HG03135 (cell line): ENCODE measurements at regions not wholly inside any gene's neighbourhood (a gene's known extent, or its start where the extent isn't known, plus 50 kb on each side); places are given as distances from the start of the nearest gene placed in this dataset.

Experiments
- ATAC-seq: cut with Tn5 transposase; IDR thresholded peaks from one replicate; pipeline ENCODE4 v1.9.1; 2021; ENCODE audit warnings: mild to moderate bottlenecking, moderate library complexity; ENCODE audit not compliant: unreplicated experiment

DNA sequence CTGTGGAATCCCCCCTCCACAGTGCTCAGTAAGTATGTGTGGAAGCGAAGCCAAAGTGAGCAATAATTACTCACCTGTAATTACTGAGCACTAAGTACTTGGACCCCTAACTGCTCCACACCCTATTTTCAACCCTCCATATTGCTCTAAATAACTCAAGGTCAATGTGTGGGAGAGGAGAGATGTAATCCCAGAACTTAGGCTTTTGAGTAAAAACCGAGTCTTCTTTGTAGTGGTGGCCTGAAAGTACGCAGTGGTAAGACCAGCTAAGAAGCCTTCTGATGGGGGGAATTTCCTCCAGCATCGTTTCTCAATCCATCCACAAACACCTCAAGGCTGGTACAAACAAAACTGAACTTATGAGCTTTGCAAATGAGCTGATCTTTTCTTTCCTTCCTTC, 551.6 kb downstream of the ZEB2 start:
- no peak for ATAC-seq

DNA sequence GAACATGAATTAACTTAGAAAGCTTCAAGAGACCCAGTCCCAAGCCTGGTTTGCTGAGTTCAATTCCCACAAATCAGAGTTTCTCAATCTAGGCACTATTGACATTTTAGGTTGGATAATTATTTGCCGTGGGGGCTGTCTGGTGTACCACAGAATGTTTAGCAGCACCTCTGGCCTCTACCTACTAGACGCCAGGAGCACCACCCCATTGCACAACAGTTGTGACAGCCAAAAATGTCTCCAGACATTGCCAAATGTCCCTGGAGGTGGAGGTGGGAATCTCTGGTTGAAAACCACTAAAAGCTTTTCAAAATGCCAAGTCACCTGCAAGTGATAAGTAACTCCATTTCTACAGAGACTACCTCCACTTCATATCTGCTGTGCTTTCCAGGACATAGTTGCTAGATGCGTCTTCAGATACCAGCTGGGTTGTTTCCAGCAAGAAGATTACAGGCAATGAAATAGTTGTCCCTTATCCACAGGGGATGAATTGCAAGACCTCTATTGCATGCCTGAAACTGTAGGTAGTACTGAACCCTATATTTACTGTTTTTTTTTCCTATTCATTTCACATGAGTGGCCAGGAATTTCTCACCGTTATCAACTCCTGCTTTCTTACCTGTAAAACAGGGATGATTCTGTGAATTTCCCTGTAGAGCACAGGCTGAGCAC, 554.3 kb downstream of the ZEB2 start:
- ATAC-seq = no peak

DNA sequence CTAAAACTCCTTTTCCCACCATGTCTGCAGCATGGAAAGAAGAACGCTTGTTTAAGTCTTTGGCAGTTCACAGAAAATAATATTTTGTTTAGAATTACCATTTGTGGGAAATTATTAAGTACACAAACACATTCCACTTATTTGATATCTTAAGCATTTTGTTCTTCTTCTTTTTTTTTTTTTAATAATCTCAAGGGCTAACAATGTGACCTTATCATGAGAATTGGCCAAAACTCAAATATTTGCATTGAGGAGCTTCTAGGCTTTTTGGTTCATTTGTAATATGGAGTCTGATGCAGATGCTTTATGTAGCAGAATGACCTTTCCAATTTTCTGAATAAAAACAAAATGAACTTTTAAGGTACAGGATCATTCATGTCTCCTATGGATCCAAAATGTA, 555.0 kb downstream of the ZEB2 start:
- ATAC-seq = no peak

DNA sequence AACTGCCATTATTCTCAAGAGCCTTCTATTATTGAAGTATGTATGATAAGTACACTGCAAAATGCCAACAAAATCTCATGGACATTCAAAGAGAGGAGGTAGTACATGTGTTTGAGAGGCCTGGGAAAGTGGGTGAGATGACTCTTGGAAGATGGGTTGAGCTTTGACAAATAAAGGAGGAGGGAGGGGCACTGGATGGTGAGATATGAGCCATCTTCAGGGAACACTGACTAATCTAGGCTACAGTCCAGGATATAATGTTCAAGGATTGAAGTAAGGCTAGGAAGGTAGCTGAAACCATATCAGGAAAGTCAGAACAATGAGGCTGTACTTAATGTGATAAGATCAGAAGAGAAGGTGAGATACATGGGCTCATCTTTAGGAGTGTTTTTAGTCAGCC, 559.7 kb downstream of the ZEB2 start:
- ATAC-seq = no peak

DNA sequence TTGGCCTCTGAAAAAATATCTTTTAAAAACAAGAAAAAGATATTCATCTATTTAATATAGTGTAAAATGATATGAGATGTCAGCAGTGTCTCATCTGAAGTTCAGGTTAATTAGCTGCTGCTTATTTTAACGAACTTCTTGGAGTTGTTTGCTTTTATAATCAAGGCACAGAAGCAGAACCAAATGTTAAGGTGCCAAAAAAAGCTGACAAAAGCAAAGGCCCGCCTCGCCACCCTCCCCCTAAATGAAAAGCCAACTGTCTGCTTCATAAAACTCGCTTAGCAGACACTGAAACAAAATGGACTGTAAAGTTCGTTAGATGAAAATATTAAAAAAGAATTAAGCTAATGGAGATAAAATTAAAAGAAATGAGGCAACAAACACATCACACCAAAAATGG, 562.6 kb downstream of the ZEB2 start:
- no peak for ATAC-seq

DNA sequence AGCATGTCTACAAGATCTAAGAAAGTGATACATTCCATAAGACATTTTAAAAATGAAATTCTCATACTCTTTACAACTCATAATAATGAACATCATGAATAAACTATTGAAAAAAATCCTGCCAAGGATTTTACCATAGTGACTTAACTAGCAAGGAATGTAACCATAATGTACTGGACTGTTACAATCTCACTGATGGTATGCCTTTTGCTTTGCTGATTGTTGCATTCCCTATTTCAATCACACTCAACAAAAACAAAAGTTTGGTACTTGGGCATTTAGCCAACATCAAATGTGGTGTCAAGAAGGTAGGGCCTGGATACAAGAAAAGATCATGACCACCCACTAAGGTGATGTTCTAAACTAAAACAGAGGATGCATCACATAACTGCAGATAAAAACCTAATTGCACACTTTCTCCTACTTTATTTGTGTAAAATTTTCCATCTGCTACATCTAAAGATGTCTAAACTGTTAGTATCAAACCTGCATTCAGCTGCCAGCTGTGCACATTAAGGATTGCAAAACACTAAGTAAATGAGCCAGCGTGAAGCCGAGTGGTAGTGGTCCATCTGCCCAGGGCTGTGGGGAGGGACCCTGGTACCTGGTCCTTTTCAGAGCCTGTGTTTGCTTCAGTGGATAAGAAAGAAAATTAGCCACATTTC, 564.4 kb downstream of the ZEB2 start:
- ATAC-seq = no peak

DNA sequence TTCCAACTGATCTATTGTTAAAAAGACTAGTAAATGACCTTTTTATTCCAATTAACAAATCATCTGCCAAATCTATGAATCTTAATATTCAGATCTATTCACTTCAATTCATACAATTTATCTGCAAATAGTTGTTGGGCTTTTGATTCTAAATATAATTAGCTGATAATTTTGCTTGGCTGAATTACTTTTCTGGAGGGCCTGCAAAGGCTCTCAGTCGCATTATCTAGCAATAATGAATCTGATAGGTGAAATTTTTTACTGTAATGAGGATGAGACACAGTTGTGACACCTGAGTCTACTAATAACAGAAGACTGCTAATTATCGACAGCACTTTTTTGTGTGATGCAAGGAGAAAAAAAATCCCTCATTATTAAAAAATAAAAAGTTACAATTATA, 565.1 kb downstream of the ZEB2 start:
- ATAC-seq = no peak

DNA sequence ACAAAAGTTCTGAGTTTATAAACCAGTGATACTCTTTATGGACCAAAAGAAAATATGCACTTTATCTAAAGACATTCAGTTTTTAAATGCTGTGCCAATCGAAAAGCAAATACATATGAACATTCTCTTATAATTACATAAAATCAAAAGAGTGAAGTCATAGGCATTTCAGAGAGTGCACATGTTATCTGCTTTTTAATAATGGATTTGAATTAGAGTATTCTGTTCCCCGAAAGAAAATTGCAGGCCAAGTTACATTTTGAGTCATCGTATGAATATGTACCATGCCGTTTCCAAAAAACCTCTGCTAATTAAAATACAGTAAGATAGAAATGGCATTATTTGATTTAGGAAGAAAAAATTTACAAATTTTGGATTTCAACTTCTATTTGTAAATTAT, 565.7 kb downstream of the ZEB2 start:
- ATAC-seq = no peak

DNA sequence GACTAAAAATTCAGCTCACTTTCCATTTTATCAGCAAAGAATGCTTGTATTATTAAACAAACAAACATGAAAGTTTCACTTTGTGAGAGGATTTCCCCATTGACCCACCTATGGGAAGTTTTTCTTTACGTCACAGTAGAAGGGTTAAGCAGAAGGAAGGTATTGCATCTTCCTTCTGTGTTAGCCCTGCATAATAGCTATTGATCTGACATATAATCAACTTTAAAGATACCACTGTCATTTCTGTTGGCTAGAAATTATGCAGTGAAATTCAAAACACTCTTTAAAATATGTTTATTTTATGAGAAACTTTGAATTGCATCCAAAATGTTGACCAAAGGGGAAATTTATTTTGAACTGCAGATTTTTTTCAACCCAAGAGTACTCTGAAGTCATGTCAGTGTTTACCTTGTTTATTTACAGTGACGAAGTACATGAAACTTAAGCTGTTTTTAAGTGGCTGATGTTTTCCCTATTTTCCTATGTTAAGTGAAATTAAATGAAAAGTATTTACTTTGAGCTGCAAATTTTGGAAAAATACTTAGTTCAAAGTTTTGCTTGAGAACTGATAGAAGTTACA, 566.4 kb downstream of the ZEB2 start:
- no peak for ATAC-seq

DNA sequence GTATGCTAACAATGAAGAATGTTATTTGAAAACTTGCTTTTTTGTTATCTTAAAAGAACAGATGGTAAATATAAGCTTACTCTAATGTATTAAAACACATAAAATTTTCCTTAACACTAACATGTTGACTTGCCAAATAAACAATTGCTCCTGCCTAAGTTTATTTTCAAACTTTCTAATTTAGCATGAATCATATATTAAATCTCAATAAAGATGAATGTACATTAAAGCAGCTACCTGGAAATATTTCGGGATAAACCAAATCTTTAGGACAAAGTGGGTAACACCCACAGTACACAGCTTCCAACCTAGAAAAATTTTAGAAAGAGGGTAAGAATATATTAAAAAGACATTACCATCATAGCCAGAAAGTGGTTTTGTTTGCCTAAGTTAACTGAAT, 567.4 kb downstream of the ZEB2 start:
- ATAC-seq = no peak

DNA sequence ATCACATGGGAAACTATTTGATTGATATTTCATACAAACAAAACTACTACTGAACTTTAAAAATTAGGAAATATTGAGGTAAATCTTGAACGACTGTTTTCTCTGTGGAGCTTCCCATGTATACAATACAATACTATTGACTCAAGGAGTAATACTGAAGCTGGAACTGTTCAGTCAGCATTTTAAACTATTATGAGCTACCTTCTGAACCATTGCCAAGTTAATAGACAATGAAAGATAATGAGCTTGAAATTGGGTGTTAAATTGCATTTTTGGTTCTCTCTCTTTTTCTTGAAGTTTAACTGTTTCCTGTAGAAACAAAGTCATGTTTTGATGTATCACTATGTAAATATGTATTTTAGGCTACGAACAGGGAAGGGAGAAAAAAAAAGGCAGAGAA, 569.2 kb downstream of the ZEB2 start:
- ATAC-seq = no peak

DNA sequence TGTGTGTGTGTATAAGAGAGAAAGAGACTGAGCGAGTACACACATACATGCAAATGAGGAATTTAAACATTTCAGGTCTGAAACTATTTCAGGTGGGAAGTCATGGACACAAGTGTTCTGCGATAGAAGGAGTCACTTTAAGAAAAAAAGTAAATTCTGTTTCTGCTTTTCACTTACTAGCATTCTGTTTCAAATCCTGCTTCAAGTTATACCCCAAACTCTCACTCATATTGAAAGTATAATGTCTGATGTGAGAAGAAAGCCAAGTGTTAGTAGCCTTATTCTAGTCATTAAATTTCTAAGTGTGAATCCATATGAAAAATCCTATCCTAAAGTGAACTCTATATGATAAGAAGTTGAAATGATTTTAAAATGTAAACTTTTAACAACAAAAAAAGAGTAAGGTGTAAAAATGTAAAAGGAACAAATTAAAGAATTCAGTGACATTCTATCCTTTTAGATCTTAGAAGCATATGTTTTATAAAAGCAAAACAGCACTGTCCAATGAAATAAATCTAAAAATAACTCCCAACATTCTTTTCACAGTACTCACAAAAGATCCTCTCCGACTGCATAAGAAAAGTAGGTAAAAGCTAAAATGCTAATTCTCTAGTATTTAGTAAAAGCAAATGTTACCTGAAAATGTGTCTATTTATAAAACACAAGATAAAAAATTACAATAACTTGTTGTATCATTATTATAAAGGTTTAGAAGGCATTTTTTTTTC, 570.6 kb downstream of the ZEB2 start:
- no peak for ATAC-seq

DNA sequence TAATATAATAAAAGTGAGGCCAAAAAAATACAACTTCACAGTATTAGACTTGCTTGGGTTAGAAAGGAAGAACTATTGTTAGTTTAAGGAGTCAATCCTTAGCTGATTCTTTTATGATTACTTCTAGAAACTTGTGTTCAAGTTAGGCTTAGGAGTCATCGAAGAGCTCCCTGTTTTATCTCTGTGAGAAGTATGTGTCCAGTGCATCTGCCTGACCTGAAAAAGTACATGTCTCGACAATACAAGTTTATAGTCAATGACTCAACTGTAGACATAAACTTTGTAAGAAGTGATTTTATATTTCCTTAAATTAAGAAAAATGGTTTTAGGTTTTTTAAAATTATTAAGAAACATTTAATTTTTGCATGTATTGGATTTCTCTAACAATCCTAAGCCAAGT, 571.2 kb downstream of the ZEB2 start:
- no peak for ATAC-seq

DNA sequence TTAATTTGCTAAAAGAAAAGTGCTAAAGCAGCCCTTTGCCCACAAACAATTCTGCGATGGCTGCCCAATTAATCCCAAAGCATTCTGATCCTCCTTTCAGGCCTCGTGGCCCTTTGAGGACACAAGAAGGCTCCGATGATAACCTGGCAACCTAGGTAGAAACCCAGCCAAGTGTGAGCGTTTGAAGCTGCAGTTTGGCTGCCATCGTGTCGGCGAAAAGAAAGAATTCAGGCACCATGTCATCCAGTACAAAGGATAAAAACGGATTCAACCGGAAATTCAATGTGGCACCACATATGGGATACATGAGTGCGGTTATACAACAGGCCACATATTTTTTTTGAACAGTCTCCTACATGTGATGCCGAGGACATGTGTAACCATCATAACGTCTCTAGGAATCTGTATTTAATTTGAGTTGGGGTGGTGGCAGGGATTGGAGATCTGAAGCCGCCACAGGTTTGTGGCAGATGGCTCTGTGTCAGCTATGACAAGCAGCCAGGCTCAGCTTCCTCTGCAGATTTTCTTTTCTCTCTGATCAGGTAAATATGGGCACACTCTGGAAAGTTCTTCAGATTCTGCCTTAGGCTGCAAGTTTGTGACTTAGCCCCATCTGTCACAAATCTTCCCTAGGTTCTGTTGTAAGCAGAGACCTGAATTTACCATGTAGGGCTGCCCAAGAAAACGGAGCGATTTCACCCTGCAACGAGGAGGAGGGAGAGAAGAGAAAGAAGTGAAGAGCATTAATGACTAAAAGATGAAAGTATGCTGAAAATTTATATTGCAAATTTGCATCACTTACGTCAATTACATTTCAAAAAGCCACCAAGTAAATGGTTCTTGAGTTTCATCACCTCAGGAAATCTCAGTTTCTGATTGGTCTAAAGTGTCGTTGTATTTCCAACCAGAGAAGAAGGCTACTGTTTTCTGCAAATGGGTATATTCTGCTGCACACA, 573.2 kb downstream of the ZEB2 start:
- ATAC-seq = no peak

DNA sequence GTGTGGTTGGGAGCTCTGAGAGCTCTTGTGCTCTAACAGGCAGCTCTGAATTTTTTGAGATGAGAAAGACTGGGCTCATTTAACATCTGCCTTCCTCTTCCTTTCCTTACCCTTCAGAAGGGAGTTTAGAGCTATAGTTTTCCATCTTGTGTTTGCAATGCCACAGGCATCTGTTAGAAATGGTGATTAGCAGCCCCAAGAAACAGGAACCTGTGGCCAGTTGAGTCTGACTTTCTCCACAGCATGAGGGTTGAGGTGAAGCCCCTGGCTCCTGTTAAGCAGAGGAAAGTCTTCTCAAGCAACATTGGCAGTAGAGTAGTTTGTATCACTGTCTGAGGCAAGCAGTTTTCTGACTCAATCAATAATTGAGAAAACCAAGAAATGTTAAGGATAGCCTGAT, 577.4 kb downstream of the ZEB2 start:
- no peak for ATAC-seq

DNA sequence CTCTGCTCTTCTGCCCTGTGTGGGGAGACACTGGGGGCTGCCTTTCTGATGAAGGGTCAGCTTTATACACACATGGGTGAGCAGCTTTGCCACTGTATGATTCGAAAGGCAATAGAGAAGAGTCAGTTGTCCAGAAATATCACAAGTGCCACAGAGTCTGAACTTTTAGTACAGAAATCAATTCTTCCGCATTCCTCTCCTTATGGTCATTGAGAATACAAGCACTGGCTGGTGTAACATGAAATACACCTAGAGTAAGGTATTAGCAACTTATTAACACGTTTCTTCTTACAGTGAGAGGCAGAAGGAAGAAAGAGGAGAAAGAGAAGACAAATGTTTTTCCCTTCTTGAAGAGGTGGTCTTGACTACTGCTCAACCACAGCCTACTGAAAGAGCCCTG, 579.2 kb downstream of the ZEB2 start:
- no peak for ATAC-seq

DNA sequence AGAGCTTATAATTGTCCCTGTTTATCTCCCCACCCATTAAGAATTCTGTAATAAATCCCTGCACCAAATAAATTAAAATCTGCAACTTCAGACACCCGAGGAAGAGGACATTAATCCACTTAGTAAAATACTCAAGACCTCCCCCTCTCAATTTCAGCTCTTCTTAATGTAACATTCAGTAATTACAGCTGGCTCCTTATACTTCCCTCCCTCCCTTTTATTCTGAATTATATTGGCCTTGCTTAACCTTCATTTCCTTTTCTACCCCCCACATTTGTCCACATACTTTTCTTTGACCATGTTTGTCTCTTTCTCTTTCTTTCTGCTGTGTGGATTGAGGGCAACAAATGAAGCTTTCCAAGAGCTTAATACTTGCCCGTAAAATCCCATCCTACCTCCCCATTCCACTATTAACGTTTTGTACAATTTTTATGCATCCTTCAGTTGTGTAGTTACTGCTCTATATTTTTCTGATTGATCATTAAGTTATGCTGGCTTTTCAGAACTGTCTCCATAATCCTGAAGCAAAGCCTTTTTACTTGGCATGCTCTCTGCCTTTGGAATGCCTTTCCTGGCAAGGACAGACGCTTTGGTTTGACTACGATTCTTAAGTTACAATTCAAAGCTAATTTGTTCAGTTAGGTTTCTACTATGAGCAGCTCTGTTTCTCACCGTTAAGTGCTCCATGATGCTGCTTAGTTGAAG, 580.1 kb downstream of the ZEB2 start:
- no peak for ATAC-seq

DNA sequence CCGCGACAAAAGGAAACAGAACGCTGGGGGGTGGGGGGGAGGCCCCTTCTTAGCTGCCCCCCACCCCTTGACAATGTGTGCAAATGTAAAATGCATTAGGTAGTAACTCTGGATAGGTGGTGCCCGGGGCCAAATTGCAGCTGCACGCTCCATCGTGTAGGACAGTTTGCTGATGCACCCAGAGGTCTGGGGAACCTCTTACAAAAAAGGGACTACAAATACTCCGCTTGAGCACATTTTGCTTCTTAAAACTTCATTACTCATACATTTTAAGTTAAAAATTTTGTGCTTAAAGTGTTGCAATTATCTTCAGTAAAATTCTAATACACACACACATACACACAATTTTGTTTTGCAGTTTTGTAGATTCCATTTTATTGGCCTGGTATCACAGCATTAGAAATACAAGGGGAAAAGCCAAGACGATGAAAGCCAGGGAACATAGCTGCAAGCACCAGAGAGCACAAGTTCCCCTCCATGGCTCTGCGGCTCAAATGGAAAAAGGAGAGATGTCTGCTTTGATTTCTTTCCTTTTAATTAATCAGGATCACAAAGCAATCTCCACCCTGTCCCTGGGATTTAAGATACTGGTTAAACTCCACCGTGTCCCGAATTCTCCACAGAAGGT, 582.1 kb downstream of the ZEB2 start:
- peak; percentile 17 for ATAC-seq

DNA sequence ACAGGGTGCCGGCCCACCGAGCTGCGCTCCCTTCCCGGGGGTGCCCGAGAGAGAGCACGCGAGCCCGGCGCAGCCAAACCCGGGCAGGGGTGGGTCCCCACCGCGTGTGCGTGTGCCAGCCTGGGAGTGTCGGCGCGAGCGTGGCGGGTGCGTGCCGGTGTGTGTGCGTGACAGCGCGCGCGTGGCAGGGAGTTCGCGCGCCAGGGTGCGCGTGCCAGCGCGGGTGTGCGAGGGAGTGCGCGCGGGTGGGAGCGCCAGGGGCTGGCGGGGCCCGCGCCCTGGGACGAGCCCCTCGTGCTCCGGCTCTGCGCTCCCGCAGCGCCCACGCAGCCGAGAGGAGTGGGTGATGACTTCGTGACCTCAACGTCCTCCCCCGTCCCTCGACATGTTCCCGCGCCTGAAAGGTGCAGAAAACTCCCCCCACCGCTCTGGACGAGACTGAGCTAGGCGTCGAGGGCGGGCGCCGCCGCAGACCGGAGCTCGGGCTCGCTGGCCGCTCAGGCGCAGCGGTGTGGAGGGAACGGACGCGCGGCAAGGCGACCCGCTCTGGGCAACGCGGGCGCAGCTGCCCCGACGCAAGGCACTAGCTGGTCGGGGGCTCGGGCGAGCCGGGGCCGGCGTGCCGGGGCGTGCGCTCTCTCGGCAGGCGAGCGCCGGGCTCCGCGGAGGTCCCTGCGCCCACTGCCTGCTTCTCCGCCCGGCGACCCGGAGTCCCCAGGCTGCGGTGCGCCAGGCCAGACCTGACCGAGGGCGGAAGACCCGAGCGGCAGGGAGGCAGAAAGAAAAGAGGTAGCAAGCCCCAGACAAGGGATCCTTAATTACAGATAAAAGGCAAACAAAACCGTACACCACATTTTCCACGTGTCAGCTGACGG, 582.8 kb downstream of the ZEB2 start:
- peak; percentile 64 for ATAC-seq
